Gastrocnemius medialis (tissue), 4 donors: ENCODE measurements at regions not wholly inside any gene's neighbourhood (a gene's known extent, or its start where the extent isn't known, plus 50 kb on each side); places are given as distances from the start of the nearest gene placed in this dataset.

Experiments
- POLR2A ChIP-seq, 2 donors: fragments of 450-650 bp; IDR thresholded peaks; one replicate each; pipeline ENCODE4 v1.6.1; 2017; ENCODE audit warnings: antibody characterized with exemption in 2 of 2, mild to moderate bottlenecking in 2 of 2, moderate library complexity in 2 of 2
- TF ChIP-seq, protein P1 (sequence below), 5 experiments: fragments of 450-650 bp in 3 of 5; fragments of 200-600 bp in 2 of 5; sonication (generic) in 2 of 5; IDR thresholded peaks in 4 of 5; conservative IDR thresholded peaks in 1 of 5; 1 replicate in 4 of 5; 2 replicates in 1 of 5; pipeline ENCODE4 v1.5.1; 2016 to 2019; ENCODE audit warnings: antibody characterized with exemption in 5 of 5, mild to moderate bottlenecking in 3 of 5, moderate library complexity in 3 of 5

- TF ChIP-seq, protein P1, sequence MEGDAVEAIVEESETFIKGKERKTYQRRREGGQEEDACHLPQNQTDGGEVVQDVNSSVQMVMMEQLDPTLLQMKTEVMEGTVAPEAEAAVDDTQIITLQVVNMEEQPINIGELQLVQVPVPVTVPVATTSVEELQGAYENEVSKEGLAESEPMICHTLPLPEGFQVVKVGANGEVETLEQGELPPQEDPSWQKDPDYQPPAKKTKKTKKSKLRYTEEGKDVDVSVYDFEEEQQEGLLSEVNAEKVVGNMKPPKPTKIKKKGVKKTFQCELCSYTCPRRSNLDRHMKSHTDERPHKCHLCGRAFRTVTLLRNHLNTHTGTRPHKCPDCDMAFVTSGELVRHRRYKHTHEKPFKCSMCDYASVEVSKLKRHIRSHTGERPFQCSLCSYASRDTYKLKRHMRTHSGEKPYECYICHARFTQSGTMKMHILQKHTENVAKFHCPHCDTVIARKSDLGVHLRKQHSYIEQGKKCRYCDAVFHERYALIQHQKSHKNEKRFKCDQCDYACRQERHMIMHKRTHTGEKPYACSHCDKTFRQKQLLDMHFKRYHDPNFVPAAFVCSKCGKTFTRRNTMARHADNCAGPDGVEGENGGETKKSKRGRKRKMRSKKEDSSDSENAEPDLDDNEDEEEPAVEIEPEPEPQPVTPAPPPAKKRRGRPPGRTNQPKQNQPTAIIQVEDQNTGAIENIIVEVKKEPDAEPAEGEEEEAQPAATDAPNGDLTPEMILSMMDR (IDR thresholded peaks at IDR 0.05 in 4 of 5, conservative IDR thresholded peaks at IDR 0.05 in 1 of 5) = no peak
- no peak for TF ChIP-seq POLR2A (IDR thresholded peaks at IDR 0.05)
Observed at GRCh38 chr2:234174742-234175141, 124.2 kb downstream of the SPP2 start.
